Gastroesophageal sphincter (tissue), 3 donors: ENCODE measurements at regions not wholly inside any gene's neighbourhood (a gene's known extent, or its start where the extent isn't known, plus 50 kb on each side); places are given as distances from the start of the nearest gene placed in this dataset.

Source experiments
- EP300 ChIP-seq: sonication (generic); formaldehyde crosslinking; IDR thresholded peaks from one replicate; pipeline ENCODE4 v1.6.1; 2017; ENCODE audit warnings: antibody characterized with exemption, mild to moderate bottlenecking
- TF ChIP-seq, protein P1 (sequence below), 4 experiments: fragments of 200-600 bp in 2 of 4; fragments of 450-650 bp in 2 of 4; sonication (generic) in 1 of 4; IDR thresholded peaks; one replicate each; pipeline ENCODE4 v1.5.1; 2017 to 2019; ENCODE audit warnings: antibody characterized with exemption in 4 of 4, mild to moderate bottlenecking in 2 of 4, moderate library complexity in 2 of 4

DNA sequence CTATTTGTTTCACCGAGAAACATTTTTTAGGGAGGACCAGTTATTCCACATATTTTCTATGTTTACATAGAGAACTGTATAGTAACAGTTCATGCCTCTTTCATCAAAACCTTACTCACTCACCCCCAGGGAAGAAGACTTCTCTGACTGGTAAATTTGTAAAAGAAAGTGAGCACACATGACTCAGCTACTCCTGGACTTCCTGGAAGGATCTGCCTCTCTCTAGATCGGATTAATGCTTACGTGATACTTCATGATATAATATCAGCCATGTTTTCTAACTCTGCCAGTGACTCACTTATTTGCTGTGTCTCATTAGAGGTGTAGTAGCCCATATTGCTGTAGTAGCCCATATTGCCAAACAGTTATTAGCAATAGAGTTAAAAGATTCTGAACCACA is 494.3 kb upstream of the ATXN7L3B start:
- TF ChIP-seq, protein P1, sequence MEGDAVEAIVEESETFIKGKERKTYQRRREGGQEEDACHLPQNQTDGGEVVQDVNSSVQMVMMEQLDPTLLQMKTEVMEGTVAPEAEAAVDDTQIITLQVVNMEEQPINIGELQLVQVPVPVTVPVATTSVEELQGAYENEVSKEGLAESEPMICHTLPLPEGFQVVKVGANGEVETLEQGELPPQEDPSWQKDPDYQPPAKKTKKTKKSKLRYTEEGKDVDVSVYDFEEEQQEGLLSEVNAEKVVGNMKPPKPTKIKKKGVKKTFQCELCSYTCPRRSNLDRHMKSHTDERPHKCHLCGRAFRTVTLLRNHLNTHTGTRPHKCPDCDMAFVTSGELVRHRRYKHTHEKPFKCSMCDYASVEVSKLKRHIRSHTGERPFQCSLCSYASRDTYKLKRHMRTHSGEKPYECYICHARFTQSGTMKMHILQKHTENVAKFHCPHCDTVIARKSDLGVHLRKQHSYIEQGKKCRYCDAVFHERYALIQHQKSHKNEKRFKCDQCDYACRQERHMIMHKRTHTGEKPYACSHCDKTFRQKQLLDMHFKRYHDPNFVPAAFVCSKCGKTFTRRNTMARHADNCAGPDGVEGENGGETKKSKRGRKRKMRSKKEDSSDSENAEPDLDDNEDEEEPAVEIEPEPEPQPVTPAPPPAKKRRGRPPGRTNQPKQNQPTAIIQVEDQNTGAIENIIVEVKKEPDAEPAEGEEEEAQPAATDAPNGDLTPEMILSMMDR (IDR thresholded peaks at IDR 0.05): no peak
- TF ChIP-seq EP300: no peak
